Keratinocyte (primary cell): ENCODE measurements at regions not wholly inside any gene's neighbourhood (a gene's known extent, or its start where the extent isn't known, plus 50 kb on each side); places are given as distances from the start of the nearest gene placed in this dataset.

Experiments used
- DNase-seq: peaks from one replicate; pipeline ENCODE4 v3.0.0-alpha.2; 2011; ENCODE audit warnings: low read depth, missing footprints, low spot score
- FAIRE-seq: peaks from 2 replicates; lab custom pipeline; 2011; peaks lifted over from hg19 to GRCh38; lab: Jason Lieb, UNC
- H2AFZ ChIP-seq: 2 replicates; pipeline ENCODE4 v1.6.0; 2012; ENCODE audit warnings: low read length, control low read depth, inconsistent platforms; ENCODE audit not compliant: control insufficient read depth
- H3K27ac ChIP-seq: 2 replicates; pipeline ENCODE4 v1.5.1; 2011; ENCODE audit warnings: low read length; ENCODE audit not compliant: control insufficient read depth, insufficient read depth
- H3K27me3 ChIP-seq: 3 replicates; pipeline ENCODE4 v1.6.0; 2011; ENCODE audit warnings: low read length; ENCODE audit not compliant: control insufficient read depth, insufficient read depth; ENCODE audit errors: extremely low read depth
- H3K36me3 ChIP-seq, 2 experiments: 2 replicates in 1 of 2; 3 replicates in 1 of 2; pipeline ENCODE4 v1.5.1; 2011; ENCODE audit warnings: low read length in 2 of 2, mild to moderate bottlenecking in 1 of 2; ENCODE audit not compliant: control insufficient read depth in 2 of 2, insufficient read depth in 2 of 2; ENCODE audit errors: extremely low read depth in 1 of 2
- H3K4me1 ChIP-seq: 3 replicates; pipeline ENCODE4 v1.5.1; 2011; ENCODE audit warnings: low read length; ENCODE audit not compliant: control insufficient read depth, insufficient read depth; ENCODE audit errors: extremely low read depth
- H3K4me2 ChIP-seq: 3 replicates; pipeline ENCODE4 v1.6.0; 2011; ENCODE audit warnings: low read depth, low read length; ENCODE audit not compliant: control insufficient read depth, insufficient read depth; ENCODE audit errors: extremely low read depth
- H3K4me3 ChIP-seq, 3 experiments: fragments of 200-600 bp in 1 of 3; sonication (generic) in 1 of 3; 2 replicates in 2 of 3; 3 replicates in 1 of 3; pipeline ENCODE4 v1.5.1; 2011 to 2016; ENCODE audit warnings: low read length in 3 of 3, mild to moderate bottlenecking in 3 of 3, control low read depth in 2 of 3, inconsistent platforms in 1 of 3, low read depth in 1 of 3, mixed read lengths in 1 of 3, mixed run types in 1 of 3, moderate library complexity in 1 of 3; ENCODE audit not compliant: control insufficient read depth in 2 of 3, insufficient read depth in 2 of 3; ENCODE audit errors: extremely low read depth in 1 of 3
- H3K79me2 ChIP-seq: 2 replicates; pipeline ENCODE4 v1.6.0; 2012; ENCODE audit warnings: low read length; ENCODE audit not compliant: control insufficient read depth, insufficient read depth
- H3K9ac ChIP-seq: 3 replicates; pipeline ENCODE4 v1.6.0; 2011; ENCODE audit warnings: low read length; ENCODE audit not compliant: control insufficient read depth, insufficient read depth; ENCODE audit errors: extremely low read depth
- H3K9me1 ChIP-seq: 3 replicates; pipeline ENCODE4 v1.6.0; 2011; ENCODE audit warnings: low read length; ENCODE audit not compliant: control insufficient read depth, insufficient read depth; ENCODE audit errors: extremely low read depth
- H3K9me3 ChIP-seq: 2 replicates; pipeline ENCODE4 v1.5.1; 2012; ENCODE audit warnings: low read depth, low read length; ENCODE audit not compliant: control insufficient read depth
- H4K20me1 ChIP-seq: 3 replicates; pipeline ENCODE4 v1.6.0; 2011; ENCODE audit warnings: low read length; ENCODE audit not compliant: control insufficient read depth, insufficient read depth; ENCODE audit errors: extremely low read depth
- EZH2 ChIP-seq: IDR thresholded peaks from one replicate; pipeline ENCODE4 v1.6.1; 2012; ENCODE audit warnings: inconsistent platforms, mild to moderate bottlenecking, low read length, moderate library complexity
- dilution Hi-C: fragments of 300-500 bp; cut with MboI; formaldehyde crosslinking; loops from one replicate; pipeline ENCODE4 v1.7.0; 2020; ENCODE audit warnings: low sequenced_read_pairs; ENCODE audit not compliant: extremely low pct_ligation_motif_present
- TF ChIP-seq, protein P1 (sequence below), 3 experiments: IDR thresholded peaks in 1 of 3; conservative IDR thresholded peaks in 1 of 3; optimal IDR thresholded peaks in 1 of 3; 2 replicates in 2 of 3; 3 replicates in 1 of 3; pipeline versions ENCODE3 to v1.5.1; 2011; ENCODE audit warnings: low read length in 3 of 3, mild to moderate bottlenecking in 3 of 3, moderate library complexity in 2 of 3, control low read depth in 1 of 3, inconsistent platforms in 1 of 3; ENCODE audit not compliant: insufficient read depth in 2 of 3; ENCODE audit errors: extremely low read depth in 1 of 3

- Histone ChIP-seq H3K9ac (no peak overlapping the region), H3K4me2 (no peak overlapping the region), H3K27me3 (no peaks in the 10 kb centered on the region), H3K4me3 (no peak overlapping the region), H3K4me1 (no peaks in the 10 kb centered on the region), H3K9me3 (no peaks in the 10 kb centered on the region), H3K36me3 (no peaks in the 10 kb centered on the region), H2AFZ (no peak overlapping the region), H3K9me1 (no peaks in the 10 kb centered on the region), H3K27ac (no peak overlapping the region), H3K79me2 (no peaks in the 10 kb centered on the region), H4K20me1 (no peaks in the 10 kb centered on the region)
- FAIRE-seq: no peak
- no peak for DNase-seq
- dilution Hi-C loops: no loop called here
- TF ChIP-seq EZH2: no peak
- TF ChIP-seq, protein P1, sequence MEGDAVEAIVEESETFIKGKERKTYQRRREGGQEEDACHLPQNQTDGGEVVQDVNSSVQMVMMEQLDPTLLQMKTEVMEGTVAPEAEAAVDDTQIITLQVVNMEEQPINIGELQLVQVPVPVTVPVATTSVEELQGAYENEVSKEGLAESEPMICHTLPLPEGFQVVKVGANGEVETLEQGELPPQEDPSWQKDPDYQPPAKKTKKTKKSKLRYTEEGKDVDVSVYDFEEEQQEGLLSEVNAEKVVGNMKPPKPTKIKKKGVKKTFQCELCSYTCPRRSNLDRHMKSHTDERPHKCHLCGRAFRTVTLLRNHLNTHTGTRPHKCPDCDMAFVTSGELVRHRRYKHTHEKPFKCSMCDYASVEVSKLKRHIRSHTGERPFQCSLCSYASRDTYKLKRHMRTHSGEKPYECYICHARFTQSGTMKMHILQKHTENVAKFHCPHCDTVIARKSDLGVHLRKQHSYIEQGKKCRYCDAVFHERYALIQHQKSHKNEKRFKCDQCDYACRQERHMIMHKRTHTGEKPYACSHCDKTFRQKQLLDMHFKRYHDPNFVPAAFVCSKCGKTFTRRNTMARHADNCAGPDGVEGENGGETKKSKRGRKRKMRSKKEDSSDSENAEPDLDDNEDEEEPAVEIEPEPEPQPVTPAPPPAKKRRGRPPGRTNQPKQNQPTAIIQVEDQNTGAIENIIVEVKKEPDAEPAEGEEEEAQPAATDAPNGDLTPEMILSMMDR (optimal IDR thresholded peaks at IDR 0.05 in 1 of 3, IDR thresholded peaks at IDR 0.05 in 1 of 3, conservative IDR thresholded peaks at IDR 0.05 in 1 of 3; ENCODE audit: extremely low read depth in 1 of 3, insufficient read depth in 2 of 3, low read length in 3 of 3): no peak
These were observed 1068.3 kb downstream of the KHDRBS2 start for GRCh38 chr6:61217714-61218113.

GRCh38 chr6:61210549-61210948, 1075.5 kb downstream of the KHDRBS2 start:
- Histone ChIP-seq H3K4me2 (no peak overlapping the region), H3K27me3 (no peaks in the 10 kb centered on the region), H3K79me2 (no peaks in the 10 kb centered on the region), H3K4me3 (no peak overlapping the region), H3K9me3 (no peaks in the 10 kb centered on the region), H3K9ac (no peak overlapping the region), H3K27ac (no peak overlapping the region), H3K9me1 (no peaks in the 10 kb centered on the region), H3K36me3 (no peaks in the 10 kb centered on the region), H3K4me1 (no peaks in the 10 kb centered on the region), H4K20me1 (no peaks in the 10 kb centered on the region), H2AFZ (no peak overlapping the region)
- no peak for FAIRE-seq
- no peak for DNase-seq
- dilution Hi-C loops: no loop called here
- no peak for TF ChIP-seq EZH2

DNA sequence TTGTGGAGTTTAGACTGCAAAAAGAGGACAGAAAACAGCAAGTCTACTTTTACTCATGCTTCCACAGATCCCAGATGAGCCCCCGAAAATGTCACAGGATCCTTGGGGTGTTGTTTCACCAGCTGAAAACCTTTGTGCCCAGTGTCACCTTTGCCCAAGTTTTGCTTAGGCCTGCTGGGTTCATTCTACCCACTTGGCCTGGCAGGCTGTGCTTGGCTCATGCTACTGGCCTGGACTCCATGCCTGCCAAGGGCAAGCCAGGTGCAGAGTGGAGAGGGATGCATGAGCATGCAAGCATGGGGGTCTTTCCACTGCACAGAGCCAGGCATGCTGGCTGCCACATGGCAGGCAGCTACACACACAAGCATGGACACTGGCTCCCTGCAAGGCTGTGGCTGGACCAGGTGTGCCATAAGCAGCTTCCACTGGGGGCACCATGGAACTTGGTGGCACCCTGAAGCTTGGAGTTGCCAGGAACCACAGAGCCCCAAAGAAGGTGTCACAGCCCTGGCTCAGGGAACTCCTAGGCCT, 1082.0 kb downstream of the KHDRBS2 start:
- Histone ChIP-seq H4K20me1 (no peaks in the 10 kb centered on the region), H3K4me2 (no peak overlapping the region), H3K9me3 (no peaks in the 10 kb centered on the region), H3K36me3 (no peaks in the 10 kb centered on the region), H3K27me3 (no peaks in the 10 kb centered on the region), H3K4me1 (no peaks in the 10 kb centered on the region), H3K9me1 (no peaks in the 10 kb centered on the region), H3K79me2 (no peaks in the 10 kb centered on the region), H3K27ac (no peak overlapping the region), H2AFZ (no peak overlapping the region), H3K9ac (no peak overlapping the region), H3K4me3 (no peak overlapping the region)
- dilution Hi-C loops: no loop called here
- TF ChIP-seq, protein P1 (optimal IDR thresholded peaks at IDR 0.05 in 1 of 3, IDR thresholded peaks at IDR 0.05 in 1 of 3, conservative IDR thresholded peaks at IDR 0.05 in 1 of 3; ENCODE audit: extremely low read depth in 1 of 3, insufficient read depth in 2 of 3, low read length in 3 of 3): no peak
- no peak for TF ChIP-seq EZH2
- DNase-seq (no peak), FAIRE-seq (no peak)
